Activated T-helper 1 cell treated with anti-CD3 and anti-CD28 coated beads, Interleukin-12 subunit alpha, Interleukin-12 subunit beta, Interleukin-2, Interleukin-4 antibody, amounts not matched to agents 30 ng/mL and 10 ng/mL and 1 ng/mL, durations not matched to agents 14 hours and 24 hours and 36 hours (primary cell): ENCODE measurements at regions not wholly inside any gene's neighbourhood (a gene's known extent, or its start where the extent isn't known, plus 50 kb on each side); places are given as distances from the start of the nearest gene placed in this dataset.
"Not testable (repeated sequence)": the region's sequence is repeated elsewhere in the genome, so short reads cannot be mapped to it uniquely, and the experiment has no call there.

Experiments used
- DNase-seq: peaks from one replicate; pipeline ENCODE4 v3.0.0; 2021; ENCODE audit warnings: low spot score
- H3K27ac Mint-ChIP-seq: one replicate; pipeline ENCODE4 v1.8.0; 2021; ENCODE audit warnings: mild to moderate bottlenecking, mixed read lengths
- H3K27me3 Mint-ChIP-seq: one replicate; pipeline ENCODE4 v1.8.0; 2022; ENCODE audit warnings: mild to moderate bottlenecking, moderate library complexity, mixed read lengths; ENCODE audit not compliant: insufficient read depth
- H3K36me3 Mint-ChIP-seq: one replicate; pipeline ENCODE4 v1.8.0; 2021; ENCODE audit warnings: low read depth, mixed read lengths
- H3K4me1 Mint-ChIP-seq: one replicate; pipeline ENCODE4 v1.8.0; 2021; ENCODE audit warnings: low read depth, mixed read lengths
- H3K4me3 Mint-ChIP-seq: one replicate; pipeline ENCODE4 v1.8.0; 2021; ENCODE audit warnings: mild to moderate bottlenecking, moderate library complexity, mixed read lengths
- H3K9me3 Mint-ChIP-seq: one replicate; pipeline ENCODE4 v1.8.0; 2021; ENCODE audit warnings: mixed read lengths
- intact Hi-C: fragments of 100-400 bp; cut with micrococcal nuclease; formaldehyde crosslinking; loops from one replicate; pipeline ENCODE4 v1.15.1; 2024

DNA sequence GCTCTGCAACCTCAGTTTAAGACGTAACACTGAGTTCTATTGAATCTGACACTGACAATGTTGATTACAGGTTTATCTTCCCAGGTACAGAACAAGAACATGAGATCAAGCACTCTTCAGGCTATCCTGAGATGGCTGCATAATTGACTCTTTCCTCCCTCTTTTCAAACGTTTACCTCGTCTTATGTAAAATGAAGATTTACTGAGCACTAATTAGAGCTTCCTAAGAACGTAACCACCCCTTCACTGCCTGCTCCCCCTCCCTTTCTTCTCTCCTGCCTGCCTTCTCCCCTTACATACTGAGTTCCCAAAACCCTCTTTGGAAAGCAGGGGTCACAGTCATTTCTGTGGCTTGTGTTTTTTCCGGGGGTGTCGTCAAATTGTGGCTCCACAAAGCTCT lies 86.2 kb upstream of the ADCY2 start:
- H3K27ac Mint-ChIP-seq, H3K4me3 Mint-ChIP-seq, H3K36me3 Mint-ChIP-seq, H3K27me3 Mint-ChIP-seq, intact Hi-C loops, DNase-seq, H3K9me3 Mint-ChIP-seq, H3K4me1 Mint-ChIP-seq: not testable (repeated sequence)

DNA sequence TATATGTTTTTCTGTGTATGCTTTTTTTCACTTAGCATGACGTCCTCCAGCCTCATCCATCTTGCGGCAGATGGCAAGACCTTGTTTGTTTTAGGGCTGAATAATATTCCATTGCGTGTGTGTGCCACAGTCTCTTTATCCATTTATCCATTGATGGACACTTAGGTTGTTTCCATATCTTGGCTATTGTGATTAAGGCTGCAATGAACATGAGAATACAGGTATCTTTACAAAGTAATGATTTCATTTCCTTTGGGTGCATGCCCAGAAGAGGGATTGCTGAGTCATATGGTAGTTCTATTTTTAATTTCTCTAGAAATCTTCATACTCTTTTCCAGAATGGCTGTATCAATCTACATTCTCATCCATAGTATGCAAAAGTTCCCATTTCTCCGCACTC lies 85.3 kb upstream of the ADCY2 start:
- H3K4me1 Mint-ChIP-seq, H3K9me3 Mint-ChIP-seq, H3K27ac Mint-ChIP-seq, H3K36me3 Mint-ChIP-seq, intact Hi-C loops, H3K4me3 Mint-ChIP-seq, DNase-seq, H3K27me3 Mint-ChIP-seq: not testable (repeated sequence)

DNA sequence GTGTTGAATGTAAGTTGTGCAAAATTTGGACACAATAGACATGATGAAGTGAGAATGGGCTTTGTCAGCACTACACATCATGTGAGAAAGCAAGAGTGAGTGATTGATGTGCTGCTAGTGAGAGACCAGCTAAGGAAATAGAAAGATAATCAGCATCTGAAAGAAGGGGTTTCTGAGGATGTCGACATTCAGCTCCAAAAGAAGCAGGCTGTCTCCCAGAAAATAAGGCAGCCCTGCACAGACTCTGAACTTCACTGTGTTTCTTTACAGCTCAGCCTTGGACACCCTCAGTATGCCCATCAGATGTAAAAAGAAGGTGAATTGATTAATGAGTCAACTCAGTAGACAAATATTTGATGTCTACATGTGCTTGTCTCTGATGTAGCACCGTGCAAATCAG lies 80.8 kb upstream of the ADCY2 start:
- no peaks in the 10 kb centered on the region for H3K36me3 Mint-ChIP-seq
- H3K9me3 Mint-ChIP-seq, result no peaks in the 10 kb centered on the region
- no peak overlapping the region for H3K27ac Mint-ChIP-seq
- no peaks in the 10 kb centered on the region for H3K27me3 Mint-ChIP-seq
- no peak overlapping the region for H3K4me3 Mint-ChIP-seq
- H3K4me1 Mint-ChIP-seq, result no peaks in the 10 kb centered on the region
- intact Hi-C loops, result no loop called here
- DNase-seq, result no peak

DNA sequence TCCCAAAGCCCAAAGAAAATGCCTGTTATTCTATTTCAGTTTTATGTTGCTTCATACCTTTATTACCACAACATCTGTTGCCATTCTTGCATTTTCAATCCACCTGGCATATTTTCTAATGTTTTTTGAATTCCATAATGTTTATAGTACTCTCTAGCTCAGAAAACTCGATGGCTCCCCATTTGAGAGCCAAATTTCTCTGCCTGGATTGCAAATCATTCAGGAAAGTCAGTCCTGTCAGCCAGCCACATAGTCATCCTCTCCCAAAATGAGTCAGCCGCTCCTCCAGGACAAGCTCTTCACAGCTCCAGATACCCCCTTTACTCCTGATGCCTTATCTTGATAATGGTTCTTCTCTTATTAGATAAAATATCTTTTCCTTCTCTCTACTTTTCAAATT lies 78.2 kb upstream of the ADCY2 start:
- intact Hi-C loops, result no loop called here
- H3K27me3 Mint-ChIP-seq, result no peaks in the 10 kb centered on the region
- H3K4me1 Mint-ChIP-seq, result no peaks in the 10 kb centered on the region
- H3K36me3 Mint-ChIP-seq, result no peaks in the 10 kb centered on the region
- no peak overlapping the region for H3K4me3 Mint-ChIP-seq
- H3K27ac Mint-ChIP-seq, result no peak overlapping the region
- DNase-seq, result no peak
- H3K9me3 Mint-ChIP-seq, result no peaks in the 10 kb centered on the region

DNA sequence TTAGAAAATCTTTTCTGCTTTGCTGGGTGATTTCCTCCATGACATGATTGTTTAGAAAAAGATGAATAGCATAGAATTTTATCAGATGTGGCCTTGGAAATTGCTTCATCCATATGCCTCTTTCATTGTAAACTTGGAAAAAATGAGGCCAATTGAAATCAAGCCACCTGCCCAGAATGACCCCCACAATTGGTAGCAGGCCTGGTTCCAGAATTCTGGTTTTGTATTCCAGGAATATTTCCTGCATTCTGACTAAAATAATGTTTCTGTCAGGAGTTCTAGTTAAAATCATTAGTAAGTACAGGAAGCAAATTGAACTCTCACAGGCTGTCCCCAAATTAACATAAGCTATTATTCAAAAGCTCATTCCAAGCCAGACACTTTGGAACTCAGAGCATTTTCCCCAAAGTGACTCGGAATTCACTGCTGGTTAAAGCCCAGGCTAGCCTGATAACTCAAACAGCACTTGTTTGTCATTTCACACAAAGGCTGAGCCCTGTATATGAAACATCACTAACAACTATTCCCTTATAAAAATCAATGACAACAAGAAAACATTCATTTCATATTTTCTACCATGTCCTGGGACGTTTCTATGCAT lies 75.1 kb upstream of the ADCY2 start:
- no peaks in the 10 kb centered on the region for H3K9me3 Mint-ChIP-seq
- no peaks in the 10 kb centered on the region for H3K4me1 Mint-ChIP-seq
- intact Hi-C loops, result no loop called here
- H3K36me3 Mint-ChIP-seq, result no peaks in the 10 kb centered on the region
- H3K27ac Mint-ChIP-seq, result no peak overlapping the region
- H3K27me3 Mint-ChIP-seq, result no peaks in the 10 kb centered on the region
- no peak for DNase-seq
- no peak overlapping the region for H3K4me3 Mint-ChIP-seq

DNA sequence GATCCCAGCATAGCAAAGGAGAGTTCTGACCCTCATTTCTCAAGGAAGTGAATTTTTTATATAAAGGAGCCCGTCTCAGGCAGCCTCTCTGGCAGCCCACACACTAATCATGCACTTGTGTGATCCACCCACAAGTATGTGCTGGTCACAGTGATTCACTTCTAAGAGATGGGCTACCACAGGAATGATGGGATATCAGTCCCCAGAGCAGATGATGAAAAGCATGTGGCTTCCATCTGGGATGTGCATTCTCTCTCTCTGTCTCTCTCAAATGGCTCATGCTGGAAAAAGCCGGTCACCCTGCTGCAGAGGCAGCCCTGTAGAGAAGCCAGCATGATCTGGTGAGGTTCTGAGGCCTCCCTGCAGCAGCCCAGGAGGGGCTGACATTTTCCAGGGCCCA lies 74.2 kb upstream of the ADCY2 start:
- Mint-ChIP-seq H3K36me3 (no peaks in the 10 kb centered on the region), H3K4me3 (no peak overlapping the region), H3K9me3 (no peaks in the 10 kb centered on the region), H3K27me3 (no peaks in the 10 kb centered on the region), H3K4me1 (no peaks in the 10 kb centered on the region), H3K27ac (no peak overlapping the region)
- DNase-seq, result no peak
- intact Hi-C loops, result no loop called here

DNA sequence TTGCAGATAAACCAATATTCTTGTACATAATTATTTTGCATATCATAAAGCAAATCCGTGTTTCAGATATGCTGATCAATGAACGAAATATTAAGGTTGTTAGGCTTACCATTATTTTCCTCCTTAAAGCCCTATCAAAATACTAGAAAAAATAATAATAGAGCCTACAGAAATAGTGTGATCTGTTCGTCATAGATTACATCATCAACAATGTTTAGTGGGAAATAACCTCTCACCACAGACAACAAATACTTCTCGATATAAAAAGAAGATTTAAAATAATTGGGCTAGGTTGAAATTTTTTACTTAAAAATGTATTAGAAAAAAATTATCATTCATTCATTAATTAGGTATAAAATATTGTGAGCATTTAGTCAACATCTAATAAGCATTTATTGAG lies 71.0 kb upstream of the ADCY2 start:
- no peaks in the 10 kb centered on the region for H3K27me3 Mint-ChIP-seq
- DNase-seq, result no peak
- no peak overlapping the region for H3K4me3 Mint-ChIP-seq
- no peak overlapping the region for H3K27ac Mint-ChIP-seq
- no peaks in the 10 kb centered on the region for H3K36me3 Mint-ChIP-seq
- no peaks in the 10 kb centered on the region for H3K4me1 Mint-ChIP-seq
- no peaks in the 10 kb centered on the region for H3K9me3 Mint-ChIP-seq
- intact Hi-C loops, result no loop called here

DNA sequence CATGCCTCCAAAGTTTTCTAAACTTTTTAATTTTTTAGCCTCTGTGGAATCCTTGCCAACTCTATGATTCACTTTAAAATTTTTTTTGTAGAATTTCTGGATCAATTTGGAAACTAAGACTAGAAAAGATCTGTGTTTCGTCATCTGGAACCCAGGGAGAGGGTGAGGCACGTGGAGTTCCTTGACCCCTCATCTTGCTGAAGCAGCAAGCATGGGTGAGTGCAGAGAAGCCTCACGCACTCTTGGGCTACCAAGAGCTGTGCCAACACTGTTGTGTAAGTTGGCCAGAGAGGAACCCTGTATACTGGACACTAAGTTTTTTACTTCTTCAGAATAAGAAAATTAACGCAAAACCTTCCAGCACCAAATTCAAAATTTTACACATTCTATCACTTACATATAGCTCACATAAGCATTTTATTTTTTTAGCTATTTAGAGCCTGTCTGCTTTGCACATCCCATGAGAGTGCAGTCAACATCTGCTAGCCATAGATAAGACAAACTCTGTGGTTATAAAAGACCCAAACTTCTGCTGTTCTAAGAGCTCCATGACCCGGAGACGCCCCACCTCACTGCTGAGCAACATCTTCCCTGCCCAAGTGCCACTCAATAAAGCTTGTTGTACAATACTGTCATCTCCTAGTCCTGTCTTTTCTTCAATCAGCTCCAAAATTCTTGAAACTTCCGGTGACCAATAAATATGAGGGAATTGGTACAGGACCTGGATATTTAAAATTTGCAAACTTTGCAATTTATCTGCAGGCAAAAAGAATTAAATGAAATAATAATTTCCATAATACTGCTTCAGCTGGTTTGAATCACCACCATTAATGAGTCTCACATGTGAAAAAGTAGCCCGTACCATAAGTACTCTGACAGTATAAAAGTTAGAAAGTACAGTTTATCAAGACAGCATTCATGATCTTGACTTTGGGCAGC lies 69.7 kb upstream of the ADCY2 start:
- Mint-ChIP-seq H3K4me1 (no peaks in the 10 kb centered on the region), H3K27ac (no peak overlapping the region), H3K36me3 (no peaks in the 10 kb centered on the region), H3K9me3 (no peaks in the 10 kb centered on the region), H3K27me3 (no peaks in the 10 kb centered on the region), H3K4me3 (no peak overlapping the region)
- DNase-seq, result no peak
- intact Hi-C loops, result no loop called here

DNA sequence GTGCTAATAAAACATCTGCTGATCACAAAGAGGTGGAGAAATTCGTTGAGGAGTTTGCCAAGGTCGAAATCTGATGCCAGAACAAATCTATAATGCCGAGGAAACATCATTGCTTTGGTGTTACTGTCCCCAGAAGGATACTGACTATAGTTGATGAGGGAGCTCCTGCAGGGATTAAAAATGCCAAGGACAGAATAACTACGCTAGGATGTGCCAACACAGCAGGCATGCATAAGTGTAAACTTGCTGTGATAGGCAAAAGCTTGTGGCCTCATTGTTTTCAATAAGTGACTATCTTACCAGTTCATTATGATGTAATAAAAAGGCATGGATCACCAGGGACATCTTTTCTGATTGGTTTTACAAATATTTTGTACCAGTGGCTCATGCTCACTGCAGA lies 66.8 kb upstream of the ADCY2 start:
- Mint-ChIP-seq H3K4me1 (no peaks in the 10 kb centered on the region), H3K9me3 (no peaks in the 10 kb centered on the region), H3K27me3 (no peaks in the 10 kb centered on the region), H3K27ac (no peak overlapping the region), H3K4me3 (no peak overlapping the region), H3K36me3 (no peaks in the 10 kb centered on the region)
- intact Hi-C loops, result no loop called here
- DNase-seq, result no peak

DNA sequence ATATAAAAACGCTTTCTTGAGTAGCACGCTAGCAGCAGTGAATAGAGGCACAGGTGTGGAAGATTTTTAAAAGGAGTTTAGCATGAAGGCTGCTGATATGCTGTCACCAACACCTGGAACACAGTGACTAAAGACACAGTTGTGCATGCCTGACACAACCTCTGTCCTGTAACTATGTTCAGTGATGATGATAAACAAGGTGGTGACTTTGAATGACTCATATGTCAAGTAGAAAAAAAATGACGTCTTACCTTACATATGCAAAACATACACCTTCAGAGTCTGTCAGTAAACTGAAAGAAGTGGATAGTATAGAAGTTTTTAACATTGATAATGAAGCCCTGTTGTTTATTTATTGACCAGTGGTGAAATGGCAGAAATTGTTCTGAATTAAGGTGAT lies 66.2 kb upstream of the ADCY2 start:
- no peaks in the 10 kb centered on the region for H3K36me3 Mint-ChIP-seq
- no peak for DNase-seq
- H3K4me1 Mint-ChIP-seq, result no peaks in the 10 kb centered on the region
- H3K27me3 Mint-ChIP-seq, result no peaks in the 10 kb centered on the region
- no peak overlapping the region for H3K27ac Mint-ChIP-seq
- H3K9me3 Mint-ChIP-seq, result no peaks in the 10 kb centered on the region
- H3K4me3 Mint-ChIP-seq, result no peak overlapping the region
- intact Hi-C loops, result no loop called here

DNA sequence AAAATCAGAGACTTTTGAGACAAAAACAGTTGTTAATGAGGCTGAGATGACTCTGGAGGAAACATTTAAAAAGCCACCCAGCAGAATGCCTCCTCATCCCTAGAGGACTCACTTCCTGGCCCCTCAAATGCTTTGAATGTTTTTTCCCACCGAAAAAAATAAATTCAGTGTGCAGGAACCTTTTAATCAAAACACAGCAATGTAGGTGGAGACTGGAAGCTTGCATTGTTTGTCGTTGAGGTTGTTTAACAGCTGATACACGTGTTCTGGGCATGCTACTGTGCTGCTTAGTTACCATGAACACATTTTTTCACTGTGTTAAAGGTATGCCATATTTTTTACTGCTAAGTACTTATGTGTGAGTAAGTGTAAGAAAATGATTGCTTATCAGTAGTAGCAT lies 65.7 kb upstream of the ADCY2 start:
- Mint-ChIP-seq H3K36me3 (no peaks in the 10 kb centered on the region), H3K27ac (no peak overlapping the region), H3K4me1 (no peaks in the 10 kb centered on the region), H3K9me3 (no peaks in the 10 kb centered on the region), H3K27me3 (no peaks in the 10 kb centered on the region), H3K4me3 (no peak overlapping the region)
- intact Hi-C loops, result no loop called here
- DNase-seq, result no peak

DNA sequence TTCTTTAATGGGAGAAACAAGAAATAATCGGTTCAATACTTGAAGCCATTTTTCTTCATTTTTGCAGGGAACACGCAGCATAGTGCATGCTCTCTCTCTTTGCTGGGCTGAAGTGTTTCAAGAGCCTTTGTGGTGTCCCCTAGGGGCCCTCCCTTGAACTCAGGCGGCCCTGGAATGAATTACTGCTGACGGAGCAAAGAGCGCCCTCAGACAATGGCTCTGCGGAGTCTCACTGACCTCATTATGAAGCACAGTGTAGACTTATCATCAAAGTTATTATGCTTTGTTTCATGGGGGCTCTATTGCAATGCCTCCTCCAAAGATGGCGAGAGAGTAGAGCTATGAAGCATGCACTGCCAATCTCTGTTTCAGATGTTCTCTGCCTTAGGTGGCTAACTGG lies 64.8 kb upstream of the ADCY2 start:
- Mint-ChIP-seq H3K4me1 (no peaks in the 10 kb centered on the region), H3K27ac (no peak overlapping the region), H3K36me3 (no peaks in the 10 kb centered on the region), H3K9me3 (no peaks in the 10 kb centered on the region), H3K4me3 (no peak overlapping the region), H3K27me3 (no peaks in the 10 kb centered on the region)
- intact Hi-C loops, result no loop called here
- DNase-seq, result no peak
